ENCODE measurements at regions not wholly inside any gene's neighbourhood (a gene's known extent, or its start where the extent isn't known, plus 50 kb on each side); places are given as distances from the start of the nearest gene placed in this dataset.

DNA sequence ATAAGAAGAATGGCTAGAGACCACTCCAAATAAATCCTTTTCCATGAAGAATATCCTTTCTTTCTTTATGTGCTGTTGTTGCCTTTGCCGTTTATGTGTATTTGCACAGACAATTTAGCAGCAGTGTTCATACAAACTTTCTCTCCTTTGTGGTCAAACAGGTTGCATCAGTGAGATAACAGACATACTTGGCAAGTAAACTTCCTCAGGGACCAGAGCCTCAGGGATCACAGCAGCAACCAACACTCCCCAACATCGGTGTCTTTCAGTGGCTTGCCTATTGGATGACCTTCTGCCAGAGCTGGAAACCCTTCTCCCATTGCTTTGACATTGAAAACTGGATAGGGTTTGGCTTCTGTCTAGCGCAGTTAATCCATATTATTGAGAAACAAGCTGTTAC, 252.2 kb downstream of the BTG1 start:
- TF ChIP-seq, protein P1, sequence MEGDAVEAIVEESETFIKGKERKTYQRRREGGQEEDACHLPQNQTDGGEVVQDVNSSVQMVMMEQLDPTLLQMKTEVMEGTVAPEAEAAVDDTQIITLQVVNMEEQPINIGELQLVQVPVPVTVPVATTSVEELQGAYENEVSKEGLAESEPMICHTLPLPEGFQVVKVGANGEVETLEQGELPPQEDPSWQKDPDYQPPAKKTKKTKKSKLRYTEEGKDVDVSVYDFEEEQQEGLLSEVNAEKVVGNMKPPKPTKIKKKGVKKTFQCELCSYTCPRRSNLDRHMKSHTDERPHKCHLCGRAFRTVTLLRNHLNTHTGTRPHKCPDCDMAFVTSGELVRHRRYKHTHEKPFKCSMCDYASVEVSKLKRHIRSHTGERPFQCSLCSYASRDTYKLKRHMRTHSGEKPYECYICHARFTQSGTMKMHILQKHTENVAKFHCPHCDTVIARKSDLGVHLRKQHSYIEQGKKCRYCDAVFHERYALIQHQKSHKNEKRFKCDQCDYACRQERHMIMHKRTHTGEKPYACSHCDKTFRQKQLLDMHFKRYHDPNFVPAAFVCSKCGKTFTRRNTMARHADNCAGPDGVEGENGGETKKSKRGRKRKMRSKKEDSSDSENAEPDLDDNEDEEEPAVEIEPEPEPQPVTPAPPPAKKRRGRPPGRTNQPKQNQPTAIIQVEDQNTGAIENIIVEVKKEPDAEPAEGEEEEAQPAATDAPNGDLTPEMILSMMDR (IDR thresholded peaks at IDR 0.05; ENCODE audit: borderline replicate concordance) = no peak

DNA sequence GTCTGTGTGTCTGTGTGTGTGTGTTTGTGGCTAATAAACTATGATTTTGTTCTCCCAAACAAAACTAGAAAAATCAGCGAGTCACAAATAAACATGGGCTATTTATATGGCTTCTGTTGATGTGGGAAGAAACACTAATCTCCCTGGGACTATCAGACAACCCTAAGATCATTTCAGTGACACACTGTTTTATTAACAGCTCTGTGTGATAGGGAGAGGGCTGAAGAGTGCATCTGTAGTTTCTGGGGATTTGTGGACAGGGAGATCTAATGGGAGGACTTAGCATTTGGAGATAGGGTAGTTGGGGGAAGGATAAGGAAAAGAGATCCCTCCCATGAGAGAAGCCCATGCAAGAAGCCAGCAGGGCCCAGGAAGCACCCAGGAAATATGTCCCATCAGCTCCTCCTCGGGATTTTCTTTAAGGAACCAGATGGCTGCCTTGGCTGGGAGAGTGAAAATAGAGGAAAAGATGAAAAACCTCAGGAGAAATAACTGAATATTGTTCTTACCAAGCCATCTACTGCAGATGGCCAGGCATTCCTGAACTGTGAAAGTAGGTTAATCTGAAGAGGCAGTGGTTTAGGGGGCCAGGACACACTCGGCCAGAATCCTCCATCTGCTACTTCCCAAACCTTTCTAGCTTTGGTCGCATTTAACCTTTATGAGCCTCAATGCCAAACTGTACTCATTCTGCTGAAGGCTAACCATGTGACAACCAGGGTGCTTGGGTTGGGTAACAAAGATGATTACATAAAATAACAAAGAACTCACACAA, 253.4 kb downstream of the BTG1 start:
- peaks cover 18% of the 10 kb centered on the region for H3K4me1 ChIP-seq
- no peak overlapping the region for H3K27ac ChIP-seq (replicated peaks)
- no peaks in the 10 kb centered on the region for H3K27me3 ChIP-seq (ENCODE audit: low read depth)
- no peak for DNase-seq
- no peak overlapping the region for H3K4me3 ChIP-seq
- TF ChIP-seq, protein P1 (IDR thresholded peaks at IDR 0.05; ENCODE audit: borderline replicate concordance) = no peak
- H3K36me3 ChIP-seq = no peaks in the 10 kb centered on the region
- intact Hi-C loops (cut with micrococcal nuclease) = no loop called here
- no peaks in the 10 kb centered on the region for H3K9me3 ChIP-seq (replicated peaks)

More for the DNA sequence above, 252.2 kb downstream of the BTG1 start:
- H3K27ac ChIP-seq (replicated peaks) = no peak overlapping the region
- no peak for DNase-seq
- no peak overlapping the region for H3K4me3 ChIP-seq
- no peaks in the 10 kb centered on the region for H3K27me3 ChIP-seq (ENCODE audit: low read depth)
- H3K4me1 ChIP-seq = peaks cover 19% of the 10 kb centered on the region
- intact Hi-C loops (cut with micrococcal nuclease) = no loop called here
- no peaks in the 10 kb centered on the region for H3K36me3 ChIP-seq
- no peaks in the 10 kb centered on the region for H3K9me3 ChIP-seq (replicated peaks)

DNA sequence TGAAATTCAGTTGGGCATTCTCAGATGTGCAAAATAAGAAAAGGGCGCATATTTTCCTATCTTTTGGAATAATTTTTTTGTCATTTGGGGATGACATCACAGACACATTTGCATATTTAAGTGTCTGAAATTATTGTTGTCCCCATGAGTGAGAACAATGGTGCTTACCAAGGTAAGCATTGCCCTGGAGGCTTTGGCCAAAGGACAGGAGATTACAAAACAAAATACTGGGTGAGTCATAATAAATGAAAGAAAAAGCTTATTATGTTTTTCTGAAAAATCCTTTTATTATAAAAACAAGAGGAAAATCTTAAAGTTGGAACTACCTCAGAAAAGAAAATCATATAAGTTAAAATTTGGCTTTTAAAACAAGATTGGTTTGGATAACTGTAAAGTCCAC, 254.9 kb downstream of the BTG1 start:
- no peak overlapping the region for H3K4me3 ChIP-seq
- intact Hi-C loops (cut with micrococcal nuclease) = no loop called here

DNA sequence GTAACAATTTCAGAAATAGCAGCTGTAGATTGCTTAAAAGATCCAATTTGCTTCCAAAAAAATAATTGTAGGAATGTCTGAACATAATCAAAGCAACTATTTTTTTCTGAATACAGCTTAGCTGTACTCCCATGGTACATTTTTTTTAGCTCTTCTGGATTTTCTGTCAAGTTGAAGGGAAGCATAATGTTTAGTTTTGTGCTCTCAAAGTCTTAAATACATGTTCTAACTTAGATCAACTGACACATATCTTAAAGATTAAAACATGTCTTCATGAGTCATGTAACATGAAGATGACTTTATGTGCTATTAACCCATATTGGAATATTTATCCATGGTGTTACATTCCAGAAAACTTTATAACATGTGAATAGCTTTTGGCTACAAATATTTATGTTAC, 255.7 kb downstream of the BTG1 start:
- intact Hi-C loops (cut with micrococcal nuclease) = no loop called here
- Histone ChIP-seq H3K9me3 (replicated peaks) (no peaks in the 10 kb centered on the region), H3K27ac (replicated peaks) (no peak overlapping the region), H3K4me3 (no peak overlapping the region), H3K36me3 (no peaks in the 10 kb centered on the region), H3K27me3 (ENCODE audit: low read depth) (no peaks in the 10 kb centered on the region), H3K4me1 (peaks cover 4% of the 10 kb centered on the region)
- TF ChIP-seq, protein P1 (IDR thresholded peaks at IDR 0.05; ENCODE audit: borderline replicate concordance) = no peak
- DNase-seq = no peak

More for the DNA sequence above, 254.9 kb downstream of the BTG1 start:
- Histone ChIP-seq H3K4me1 (peaks cover 4% of the 10 kb centered on the region), H3K27me3 (ENCODE audit: low read depth) (no peaks in the 10 kb centered on the region), H3K27ac (replicated peaks) (no peak overlapping the region), H3K36me3 (no peaks in the 10 kb centered on the region), H3K9me3 (replicated peaks) (no peaks in the 10 kb centered on the region)
- DNase-seq = no peak
- TF ChIP-seq, protein P1 (IDR thresholded peaks at IDR 0.05; ENCODE audit: borderline replicate concordance) = no peak

DNA sequence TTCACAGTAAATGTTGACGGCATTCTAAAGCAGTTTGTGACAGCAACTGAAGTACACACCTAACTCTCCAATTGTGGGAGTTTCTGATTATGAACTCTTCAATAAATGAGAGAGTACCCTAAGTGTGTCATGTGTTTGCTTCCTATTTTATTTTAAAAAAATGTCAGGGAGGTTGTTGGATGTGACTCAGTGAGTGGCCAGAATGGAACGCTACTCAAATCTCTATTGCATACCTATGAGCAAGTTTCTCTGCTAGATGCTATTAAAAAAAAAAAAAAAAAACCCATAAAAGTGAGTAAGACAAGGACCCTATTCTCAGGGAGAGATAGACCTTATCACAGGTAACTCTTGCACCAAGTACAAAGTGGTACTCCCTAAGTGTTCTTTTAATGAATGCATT, 256.6 kb downstream of the BTG1 start:
- H3K36me3 ChIP-seq = no peaks in the 10 kb centered on the region
- H3K4me3 ChIP-seq = no peak overlapping the region
- no peak for DNase-seq
- H3K27ac ChIP-seq (replicated peaks) = no peak overlapping the region
- peaks cover 4% of the 10 kb centered on the region for H3K4me1 ChIP-seq
- intact Hi-C loops (cut with micrococcal nuclease) = no loop called here
- no peaks in the 10 kb centered on the region for H3K9me3 ChIP-seq (replicated peaks)
- TF ChIP-seq, protein P1 (IDR thresholded peaks at IDR 0.05; ENCODE audit: borderline replicate concordance) = no peak
- H3K27me3 ChIP-seq (ENCODE audit: low read depth) = no peaks in the 10 kb centered on the region

Data from left ventricle myocardium inferior (tissue), 1 donor.